HFFc6 (cell line): ENCODE measurements at regions not wholly inside any gene's neighbourhood (a gene's known extent, or its start where the extent isn't known, plus 50 kb on each side); places are given as distances from the start of the nearest gene placed in this dataset.

Source experiments
- DNase-seq: peaks from one replicate; pipeline ENCODE4 v3.0.0-alpha.2; 2018
- H3K27ac Mint-ChIP-seq: 2 replicates; pipeline ENCODE4 v1.8.0; 2020; ENCODE audit warnings: mild to moderate bottlenecking, mixed read lengths
- H3K27me3 Mint-ChIP-seq: 2 replicates; pipeline ENCODE4 v1.8.0; 2021; ENCODE audit warnings: mild to moderate bottlenecking, moderate library complexity, mixed read lengths; ENCODE audit not compliant: insufficient read depth
- H3K36me3 Mint-ChIP-seq: 2 replicates; pipeline ENCODE4 v1.8.0; 2021; ENCODE audit warnings: low read depth, mixed read lengths
- H3K4me1 Mint-ChIP-seq: 2 replicates; pipeline ENCODE4 v1.8.0; 2020; ENCODE audit warnings: low read depth, mixed read lengths
- H3K4me3 Mint-ChIP-seq: 2 replicates; pipeline ENCODE4 v1.8.0; 2020; ENCODE audit warnings: mild to moderate bottlenecking, moderate library complexity, mixed read lengths
- H3K9me3 Mint-ChIP-seq: 2 replicates; pipeline ENCODE4 v1.8.0; 2020; ENCODE audit warnings: mild to moderate bottlenecking, mixed read lengths
- CTCF ChIP-seq: fragments of 200-600 bp; sonication (generic); IDR thresholded peaks from 2 replicates; pipeline ENCODE4 v1.5.0; 2021; ENCODE audit warnings: antibody characterized with exemption, mild to moderate bottlenecking

GRCh38 chr3:177545964-177546363, 348.7 kb upstream of the TBL1XR1 start:
- Mint-ChIP-seq H3K36me3 (no peaks in the 10 kb centered on the region), H3K4me3 (no peak overlapping the region), H3K9me3 (no peaks in the 10 kb centered on the region), H3K27me3 (peaks cover 2% of the 10 kb centered on the region), H3K4me1 (no peaks in the 10 kb centered on the region), H3K27ac (no peak overlapping the region)
- no peak for DNase-seq
- TF ChIP-seq CTCF = no peak

GRCh38 chr3:177547711-177548350, 350.5 kb upstream of the TBL1XR1 start:
- no peaks in the 10 kb centered on the region for H3K4me1 Mint-ChIP-seq
- H3K9me3 Mint-ChIP-seq = no peaks in the 10 kb centered on the region
- no peak overlapping the region for H3K27ac Mint-ChIP-seq
- no peak for DNase-seq
- H3K4me3 Mint-ChIP-seq = no peak overlapping the region
- no peaks in the 10 kb centered on the region for H3K36me3 Mint-ChIP-seq
- H3K27me3 Mint-ChIP-seq = peaks cover 5% of the 10 kb centered on the region
- TF ChIP-seq CTCF = no peak

- Mint-ChIP-seq H3K27ac (no peak overlapping the region), H3K9me3 (no peaks in the 10 kb centered on the region), H3K4me1 (peaks cover 8% of the 10 kb centered on the region; the same call in 1 of the 2 replicates), H3K4me3 (no peak overlapping the region), H3K27me3 (peaks cover 5% of the 10 kb centered on the region), H3K36me3 (no peaks in the 10 kb centered on the region)
- DNase-seq = no peak
- TF ChIP-seq CTCF = no peak
Observed at GRCh38 chr3:177550667-177551066, 353.4 kb upstream of the TBL1XR1 start.

- H3K36me3 Mint-ChIP-seq = no peaks in the 10 kb centered on the region
- no peak for DNase-seq
- H3K4me1 Mint-ChIP-seq = peaks cover 9% of the 10 kb centered on the region; the same call in 1 of the 2 replicates
- no peak overlapping the region for H3K27ac Mint-ChIP-seq
- peaks cover 5% of the 10 kb centered on the region for H3K27me3 Mint-ChIP-seq
- H3K4me3 Mint-ChIP-seq = no peak overlapping the region
- no peaks in the 10 kb centered on the region for H3K9me3 Mint-ChIP-seq
- no peak for TF ChIP-seq CTCF
Observed at GRCh38 chr3:177551431-177551836, 354.2 kb upstream of the TBL1XR1 start.

- no peak for DNase-seq
- Mint-ChIP-seq H3K4me3 (no peak overlapping the region), H3K4me1 (peaks cover 9% of the 10 kb centered on the region; the same call in 1 of the 2 replicates), H3K27ac (no peak overlapping the region), H3K27me3 (peaks cover 5% of the 10 kb centered on the region), H3K36me3 (no peaks in the 10 kb centered on the region), H3K9me3 (no peaks in the 10 kb centered on the region)
- no peak for TF ChIP-seq CTCF
Observed at GRCh38 chr3:177552051-177552450, 354.8 kb upstream of the TBL1XR1 start.
